ENCODE measurements at regions not wholly inside any gene's neighbourhood (a gene's known extent, or its start where the extent isn't known, plus 50 kb on each side); places are given as distances from the start of the nearest gene placed in this dataset.

GRCh38 chr7:86950360-86950759 lies 109.1 kb downstream of the ELAPOR2 start:
- TF ChIP-seq, protein P1, sequence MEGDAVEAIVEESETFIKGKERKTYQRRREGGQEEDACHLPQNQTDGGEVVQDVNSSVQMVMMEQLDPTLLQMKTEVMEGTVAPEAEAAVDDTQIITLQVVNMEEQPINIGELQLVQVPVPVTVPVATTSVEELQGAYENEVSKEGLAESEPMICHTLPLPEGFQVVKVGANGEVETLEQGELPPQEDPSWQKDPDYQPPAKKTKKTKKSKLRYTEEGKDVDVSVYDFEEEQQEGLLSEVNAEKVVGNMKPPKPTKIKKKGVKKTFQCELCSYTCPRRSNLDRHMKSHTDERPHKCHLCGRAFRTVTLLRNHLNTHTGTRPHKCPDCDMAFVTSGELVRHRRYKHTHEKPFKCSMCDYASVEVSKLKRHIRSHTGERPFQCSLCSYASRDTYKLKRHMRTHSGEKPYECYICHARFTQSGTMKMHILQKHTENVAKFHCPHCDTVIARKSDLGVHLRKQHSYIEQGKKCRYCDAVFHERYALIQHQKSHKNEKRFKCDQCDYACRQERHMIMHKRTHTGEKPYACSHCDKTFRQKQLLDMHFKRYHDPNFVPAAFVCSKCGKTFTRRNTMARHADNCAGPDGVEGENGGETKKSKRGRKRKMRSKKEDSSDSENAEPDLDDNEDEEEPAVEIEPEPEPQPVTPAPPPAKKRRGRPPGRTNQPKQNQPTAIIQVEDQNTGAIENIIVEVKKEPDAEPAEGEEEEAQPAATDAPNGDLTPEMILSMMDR (IDR thresholded peaks at IDR 0.05; ENCODE audit: low read depth, low read length): no peak
- no peak overlapping the region for H3K4me3 ChIP-seq (ENCODE audit: low read depth, low read length)
- no peak for DNase-seq (ENCODE audit: low read depth, low spot score)
- in situ Hi-C loops (cut with HindIII; ENCODE audit: low sequenced_read_pairs): no loop called here

DNA sequence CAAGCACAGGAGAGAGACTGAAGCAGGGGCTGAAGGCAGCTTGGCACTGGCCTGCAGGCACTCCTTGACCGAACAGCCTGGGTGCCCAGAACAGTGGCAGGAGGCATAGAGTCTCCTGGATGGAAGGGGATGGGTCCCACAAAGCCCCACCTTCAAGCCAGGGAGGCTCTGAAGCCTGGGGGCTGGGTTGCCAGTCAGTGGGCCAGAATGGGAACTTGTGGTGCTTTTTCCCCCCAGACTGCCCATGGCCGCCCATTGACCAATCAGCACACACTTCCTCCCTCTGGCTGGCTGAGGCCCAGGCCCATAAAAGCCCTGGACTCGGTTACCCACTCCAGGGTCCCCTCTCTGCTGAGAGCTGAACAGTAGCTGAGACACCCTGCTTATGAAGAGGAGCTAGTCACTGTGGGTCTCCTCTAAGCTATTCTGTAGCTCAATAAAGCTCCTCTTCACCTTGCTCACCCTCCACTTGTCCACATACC lies 109.6 kb downstream of the ELAPOR2 start:
- DNase-seq (ENCODE audit: low read depth, low spot score): no peak
- H3K4me3 ChIP-seq (ENCODE audit: low read depth, low read length): no peak overlapping the region
- TF ChIP-seq, protein P1 (IDR thresholded peaks at IDR 0.05; ENCODE audit: low read depth, low read length): no peak
- in situ Hi-C loops (cut with HindIII; ENCODE audit: low sequenced_read_pairs): no loop called here

GRCh38 chr7:86949052-86949778 lies 110.2 kb downstream of the ELAPOR2 start:
- DNase-seq (ENCODE audit: low read depth, low spot score): no peak
- in situ Hi-C loops (cut with HindIII; ENCODE audit: low sequenced_read_pairs): no loop called here
- TF ChIP-seq, protein P1 (IDR thresholded peaks at IDR 0.05; ENCODE audit: low read depth, low read length): no peak
- H3K4me3 ChIP-seq (ENCODE audit: low read depth, low read length): no peak overlapping the region

GRCh38 chr7:86947929-86948328 lies 111.5 kb downstream of the ELAPOR2 start:
- no peak for DNase-seq (ENCODE audit: low read depth, low spot score)
- H3K4me3 ChIP-seq (ENCODE audit: low read depth, low read length): no peak overlapping the region
- TF ChIP-seq, protein P1 (IDR thresholded peaks at IDR 0.05; ENCODE audit: low read depth, low read length): no peak
- in situ Hi-C loops (cut with HindIII; ENCODE audit: low sequenced_read_pairs): no loop called here

- in situ Hi-C loops (cut with HindIII; ENCODE audit: low sequenced_read_pairs): no loop called here
- no peak overlapping the region for H3K4me3 ChIP-seq (ENCODE audit: low read depth, low read length)
- TF ChIP-seq, protein P1 (IDR thresholded peaks at IDR 0.05; ENCODE audit: low read depth, low read length): no peak
- no peak for DNase-seq (ENCODE audit: low read depth, low spot score)
Observed at GRCh38 chr7:86943447-86943846, 116.0 kb downstream of the ELAPOR2 start.

GRCh38 chr7:86942995-86943394 lies 116.5 kb downstream of the ELAPOR2 start:
- in situ Hi-C loops (cut with HindIII; ENCODE audit: low sequenced_read_pairs): no loop called here
- TF ChIP-seq, protein P1 (IDR thresholded peaks at IDR 0.05; ENCODE audit: low read depth, low read length): no peak
- no peak for DNase-seq (ENCODE audit: low read depth, low spot score)
- no peak overlapping the region for H3K4me3 ChIP-seq (ENCODE audit: low read depth, low read length)
